ENCODE measurements at regions not wholly inside any gene's neighbourhood (a gene's known extent, or its start where the extent isn't known, plus 50 kb on each side); places are given as distances from the start of the nearest gene placed in this dataset.

DNA sequence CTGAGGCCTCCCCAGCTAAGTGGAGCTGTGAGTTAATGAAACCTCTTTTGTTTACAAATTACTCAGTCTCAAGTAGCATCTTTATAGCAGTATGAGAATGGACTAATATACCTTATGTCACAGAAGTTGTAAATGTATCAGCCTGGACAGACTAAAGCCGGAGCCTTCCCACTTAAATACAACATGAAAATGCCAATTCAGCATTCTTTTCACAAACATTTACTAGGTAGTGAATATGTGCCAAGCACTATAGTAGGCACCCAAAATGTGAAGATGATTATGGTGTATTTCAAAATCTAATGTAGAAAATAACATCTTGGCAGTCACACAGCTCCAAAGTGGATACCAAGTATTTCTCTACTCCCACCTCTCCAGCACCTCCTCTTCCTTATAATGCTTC lies 693.0 kb downstream of the KCNJ2 start:
- TF ChIP-seq, protein P1, sequence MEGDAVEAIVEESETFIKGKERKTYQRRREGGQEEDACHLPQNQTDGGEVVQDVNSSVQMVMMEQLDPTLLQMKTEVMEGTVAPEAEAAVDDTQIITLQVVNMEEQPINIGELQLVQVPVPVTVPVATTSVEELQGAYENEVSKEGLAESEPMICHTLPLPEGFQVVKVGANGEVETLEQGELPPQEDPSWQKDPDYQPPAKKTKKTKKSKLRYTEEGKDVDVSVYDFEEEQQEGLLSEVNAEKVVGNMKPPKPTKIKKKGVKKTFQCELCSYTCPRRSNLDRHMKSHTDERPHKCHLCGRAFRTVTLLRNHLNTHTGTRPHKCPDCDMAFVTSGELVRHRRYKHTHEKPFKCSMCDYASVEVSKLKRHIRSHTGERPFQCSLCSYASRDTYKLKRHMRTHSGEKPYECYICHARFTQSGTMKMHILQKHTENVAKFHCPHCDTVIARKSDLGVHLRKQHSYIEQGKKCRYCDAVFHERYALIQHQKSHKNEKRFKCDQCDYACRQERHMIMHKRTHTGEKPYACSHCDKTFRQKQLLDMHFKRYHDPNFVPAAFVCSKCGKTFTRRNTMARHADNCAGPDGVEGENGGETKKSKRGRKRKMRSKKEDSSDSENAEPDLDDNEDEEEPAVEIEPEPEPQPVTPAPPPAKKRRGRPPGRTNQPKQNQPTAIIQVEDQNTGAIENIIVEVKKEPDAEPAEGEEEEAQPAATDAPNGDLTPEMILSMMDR (IDR thresholded peaks at IDR 0.05; ENCODE audit: insufficient read depth, low read length, poor library complexity, severe bottlenecking): no peak
- no peaks in the 10 kb centered on the region for H3K36me3 ChIP-seq (ENCODE audit: control insufficient read depth, insufficient read depth, low read length)
- no peak for DNase-seq (ENCODE audit: low read depth)
- no peaks in the 10 kb centered on the region for H3K27me3 ChIP-seq (ENCODE audit: control insufficient read depth, insufficient read depth, low read length)
- H3K4me3 ChIP-seq (ENCODE audit: low read depth, low read length): no peak overlapping the region

DNA sequence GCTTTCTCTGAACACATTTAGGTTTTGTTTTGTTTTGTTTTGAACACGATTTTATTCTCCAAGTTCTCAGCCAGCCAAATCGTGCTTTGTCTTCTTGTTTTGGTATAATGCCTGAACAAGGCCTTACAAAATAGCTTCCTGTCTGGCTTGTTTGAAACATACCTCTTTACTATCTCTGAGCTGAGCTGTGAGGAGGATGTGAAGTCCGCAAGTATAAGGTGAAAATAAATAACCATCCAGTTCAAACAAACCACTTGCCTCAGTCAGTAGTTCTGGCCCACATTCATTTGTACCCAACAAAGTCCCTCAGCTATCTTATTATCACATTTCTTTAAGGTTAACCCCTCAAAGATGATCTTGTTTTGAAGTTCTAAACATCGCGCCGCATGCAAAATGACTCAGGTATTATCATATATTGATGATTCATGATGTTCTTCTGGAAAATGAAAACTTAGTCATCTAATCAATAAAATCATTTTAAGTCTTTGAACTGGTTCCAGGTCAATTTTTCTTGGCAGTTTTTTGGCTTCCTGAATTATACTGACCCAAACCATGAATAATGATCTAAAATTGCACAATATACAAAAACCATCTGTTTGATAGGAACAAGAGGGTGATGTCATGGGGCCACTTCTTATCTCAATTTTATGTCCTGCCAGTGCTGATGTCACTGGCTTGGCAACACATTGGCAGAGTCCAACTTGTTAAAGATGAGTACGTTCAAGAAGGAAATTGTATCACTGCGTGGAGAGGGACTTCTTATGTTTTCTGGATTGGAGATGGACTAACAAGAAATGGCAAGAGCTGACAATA lies 694.3 kb downstream of the KCNJ2 start:
- DNase-seq (ENCODE audit: low read depth): no peak
- TF ChIP-seq, protein P1 (IDR thresholded peaks at IDR 0.05; ENCODE audit: insufficient read depth, low read length, poor library complexity, severe bottlenecking): no peak

DNA sequence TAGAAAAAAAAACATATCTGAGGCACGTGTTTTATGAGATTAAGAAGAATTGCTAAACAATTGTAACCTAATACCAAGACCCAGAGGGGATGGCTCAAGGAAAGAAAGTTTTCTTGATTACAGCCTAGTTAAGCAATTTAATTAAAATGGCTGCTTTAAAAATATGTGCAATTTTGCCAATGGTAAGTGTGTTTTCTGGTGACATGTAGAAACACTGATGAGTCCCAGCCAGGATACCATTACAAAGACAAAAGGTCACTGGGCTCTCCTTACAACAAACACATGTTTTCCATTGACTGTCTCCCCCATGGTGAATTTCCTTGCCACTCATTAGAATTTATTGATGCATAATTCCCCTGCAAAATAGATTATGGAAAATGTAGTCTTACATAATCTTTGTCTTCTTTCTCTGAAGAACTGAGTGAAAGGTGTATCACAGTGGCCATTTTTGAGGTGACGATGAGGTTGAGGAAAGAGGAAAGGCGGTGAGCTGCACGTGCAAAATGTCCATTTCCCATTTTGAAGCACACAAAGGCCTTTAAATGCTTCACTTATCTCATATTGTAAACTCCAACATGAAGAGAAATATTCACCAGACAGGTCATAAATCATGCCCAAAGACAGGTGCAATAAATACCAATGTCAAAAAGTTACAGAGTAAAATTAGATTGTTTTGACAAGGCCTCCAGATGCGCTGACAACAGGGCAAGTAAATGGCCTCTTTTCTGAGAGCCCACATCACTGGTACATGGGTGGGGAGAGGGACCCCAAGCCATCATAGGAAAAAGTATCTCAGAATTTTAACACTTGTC lies 696.9 kb downstream of the KCNJ2 start:
- Histone ChIP-seq H3K4me3 (ENCODE audit: low read depth, low read length) (no peak overlapping the region), H3K36me3 (ENCODE audit: control insufficient read depth, insufficient read depth, low read length) (no peaks in the 10 kb centered on the region), H3K27me3 (ENCODE audit: control insufficient read depth, insufficient read depth, low read length) (no peaks in the 10 kb centered on the region)
- TF ChIP-seq, protein P1 (IDR thresholded peaks at IDR 0.05; ENCODE audit: insufficient read depth, low read length, poor library complexity, severe bottlenecking): no peak
- DNase-seq (ENCODE audit: low read depth): no peak

More for the DNA sequence above, 694.3 kb downstream of the KCNJ2 start:
- H3K27me3 ChIP-seq (ENCODE audit: control insufficient read depth, insufficient read depth, low read length): no peaks in the 10 kb centered on the region
- no peaks in the 10 kb centered on the region for H3K36me3 ChIP-seq (ENCODE audit: control insufficient read depth, insufficient read depth, low read length)
- no peak overlapping the region for H3K4me3 ChIP-seq (ENCODE audit: low read depth, low read length)

DNA sequence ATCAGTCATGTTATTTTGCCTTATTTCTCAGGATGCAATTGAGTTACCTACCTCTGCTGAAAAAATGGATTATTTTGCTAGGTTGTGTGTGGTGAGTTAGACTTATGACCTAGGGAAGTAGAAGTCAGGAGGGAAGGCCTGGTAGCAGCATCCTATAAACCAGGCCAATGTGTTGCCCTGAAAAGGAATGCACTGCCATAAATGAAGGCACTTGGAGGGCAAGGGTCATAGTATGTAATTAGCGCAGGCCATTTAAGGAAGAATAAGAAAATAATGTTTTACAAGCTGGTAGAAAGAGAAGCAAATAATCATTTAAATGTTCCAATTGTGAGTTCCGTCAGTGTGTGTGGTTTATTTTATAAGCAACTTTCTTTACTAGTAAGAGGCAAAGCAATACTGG lies 698.8 kb downstream of the KCNJ2 start:
- TF ChIP-seq, protein P1 (IDR thresholded peaks at IDR 0.05; ENCODE audit: insufficient read depth, low read length, poor library complexity, severe bottlenecking): no peak
- no peaks in the 10 kb centered on the region for H3K36me3 ChIP-seq (ENCODE audit: control insufficient read depth, insufficient read depth, low read length)
- no peak for DNase-seq (ENCODE audit: low read depth)
- no peak overlapping the region for H3K4me3 ChIP-seq (ENCODE audit: low read depth, low read length)
- H3K27me3 ChIP-seq (ENCODE audit: control insufficient read depth, insufficient read depth, low read length): no peaks in the 10 kb centered on the region

DNA sequence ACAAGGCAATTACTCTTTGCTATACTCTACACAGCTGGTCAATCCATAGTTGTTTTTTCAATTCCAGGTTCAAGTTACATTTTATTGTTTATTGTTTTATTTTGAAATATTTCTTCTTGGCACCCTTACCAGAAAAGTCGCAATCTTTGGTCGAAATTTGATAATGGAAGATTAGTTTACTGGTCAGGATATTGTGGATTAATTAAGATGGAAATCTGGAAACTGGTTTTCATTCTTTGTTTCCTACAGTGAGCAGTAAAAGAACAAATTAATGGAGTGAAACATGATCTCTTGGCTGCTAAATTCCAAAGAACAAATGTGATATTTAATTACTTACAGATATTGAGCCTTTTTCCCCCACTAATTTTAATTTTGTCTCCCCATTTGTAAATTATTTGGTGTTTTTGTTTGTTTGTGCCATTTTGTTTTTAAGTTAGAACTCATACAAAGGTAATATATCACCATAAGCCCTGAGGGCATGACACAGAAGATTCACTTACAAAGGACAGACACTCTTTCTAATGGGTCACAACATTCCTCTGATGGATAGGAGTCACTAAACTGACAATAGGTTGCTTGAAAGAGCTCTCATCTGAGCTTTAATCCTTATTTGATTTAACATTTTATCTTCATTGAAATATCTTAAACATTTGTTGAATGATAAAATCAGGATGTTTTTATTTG lies 700.2 kb downstream of the KCNJ2 start:
- TF ChIP-seq, protein P1 (IDR thresholded peaks at IDR 0.05; ENCODE audit: insufficient read depth, low read length, poor library complexity, severe bottlenecking): no peak
- no peaks in the 10 kb centered on the region for H3K36me3 ChIP-seq (ENCODE audit: control insufficient read depth, insufficient read depth, low read length)
- DNase-seq (ENCODE audit: low read depth): no peak
- no peak overlapping the region for H3K4me3 ChIP-seq (ENCODE audit: low read depth, low read length)
- H3K27me3 ChIP-seq (ENCODE audit: control insufficient read depth, insufficient read depth, low read length): no peaks in the 10 kb centered on the region
